ENCODE measurements at regions not wholly inside any gene's neighbourhood (a gene's known extent, or its start where the extent isn't known, plus 50 kb on each side); places are given as distances from the start of the nearest gene placed in this dataset.

DNA sequence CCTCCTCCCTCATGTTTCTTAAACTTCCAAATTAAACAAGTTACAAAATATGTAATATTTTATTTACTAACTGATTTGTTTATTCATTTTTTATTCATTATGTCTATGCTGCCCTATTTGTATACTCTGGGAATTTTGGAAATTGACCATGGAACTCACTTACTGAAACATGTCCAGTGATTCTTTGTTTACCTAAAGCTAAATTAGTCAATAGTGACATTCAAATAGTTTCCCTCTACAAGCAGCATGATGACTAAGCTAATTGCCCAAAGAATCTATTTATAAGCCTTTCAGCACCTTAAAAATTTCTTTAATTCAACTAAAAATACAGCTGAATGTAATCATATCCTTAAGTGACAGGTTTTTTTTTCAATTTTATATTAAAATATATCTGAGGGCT is 437.7 kb downstream of the SI start:
- ATAC-seq = no peak
- TF ChIP-seq RARB (CRISPR knock-in tag; IDR thresholded peaks at IDR 0.05) = no peak
- TF ChIP-seq TCF4 (CRISPR knock-in tag; IDR thresholded peaks at IDR 0.05; ENCODE audit: borderline replicate concordance) = no peak
- TF ChIP-seq ZFP3 (CRISPR knock-in tag; IDR thresholded peaks at IDR 0.05) = no peak
- TF ChIP-seq BACH2 (CRISPR knock-in tag; IDR thresholded peaks at IDR 0.05; ENCODE audit: borderline replicate concordance) = no peak
- no peak for TF ChIP-seq ZNF8 (CRISPR knock-in tag; IDR thresholded peaks at IDR 0.05)
- TF ChIP-seq ZC3H10 (CRISPR knock-in tag; IDR thresholded peaks at IDR 0.05) = no peak
- no peak for TF ChIP-seq ZNF70 (CRISPR knock-in tag; IDR thresholded peaks at IDR 0.05)
- TF ChIP-seq ESRRG (CRISPR knock-in tag; IDR thresholded peaks at IDR 0.05) = no peak
- no peak for TF ChIP-seq GLIS3 (CRISPR knock-in tag; IDR thresholded peaks at IDR 0.05)
- TF ChIP-seq ZFP30 (CRISPR knock-in tag; IDR thresholded peaks at IDR 0.05) = no peak
- TF ChIP-seq SNAI2 (CRISPR knock-in tag; IDR thresholded peaks at IDR 0.05) = no peak

DNA sequence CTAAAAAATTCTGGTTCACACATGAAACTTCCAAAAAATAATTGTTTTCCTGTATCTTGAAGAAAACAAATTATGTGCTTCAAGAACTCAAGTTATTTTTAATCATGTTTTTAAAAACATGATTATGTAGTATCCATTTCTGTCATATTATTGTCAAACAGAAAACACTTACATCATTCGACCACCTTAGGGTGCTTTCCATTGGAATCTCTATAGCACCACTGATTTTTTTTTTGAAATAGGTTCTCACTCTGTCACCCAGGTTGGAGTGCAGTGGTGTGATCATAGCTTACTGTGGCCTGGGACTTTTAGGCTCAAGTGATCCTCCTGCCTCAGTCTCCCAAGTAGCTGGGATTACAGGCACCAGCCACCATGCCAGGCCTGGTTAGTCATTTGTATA is 457.3 kb downstream of the SI start:
- ATAC-seq = no peak
- TF ChIP-seq GLIS3 (CRISPR knock-in tag; IDR thresholded peaks at IDR 0.05) (no peak), ZNF8 (CRISPR knock-in tag; IDR thresholded peaks at IDR 0.05) (no peak), ZFP30 (CRISPR knock-in tag; IDR thresholded peaks at IDR 0.05) (no peak), CSDC2 (CRISPR knock-in tag; IDR thresholded peaks at IDR 0.05) (no peak), TOX (CRISPR knock-in tag; IDR thresholded peaks at IDR 0.05; ENCODE audit: borderline replicate concordance) (no peak), RARB (CRISPR knock-in tag; IDR thresholded peaks at IDR 0.05) (no peak), ZNF565 (CRISPR knock-in tag; conservative IDR thresholded peaks at IDR 0.05; ENCODE audit: low read depth) (no peak), ZC3H10 (CRISPR knock-in tag; IDR thresholded peaks at IDR 0.05) (no peak), TSHZ2 (CRISPR knock-in tag; IDR thresholded peaks at IDR 0.05) (no peak), OSR1 (CRISPR knock-in tag; IDR thresholded peaks at IDR 0.05) (no peak)
- TF ChIP-seq, protein P1, sequence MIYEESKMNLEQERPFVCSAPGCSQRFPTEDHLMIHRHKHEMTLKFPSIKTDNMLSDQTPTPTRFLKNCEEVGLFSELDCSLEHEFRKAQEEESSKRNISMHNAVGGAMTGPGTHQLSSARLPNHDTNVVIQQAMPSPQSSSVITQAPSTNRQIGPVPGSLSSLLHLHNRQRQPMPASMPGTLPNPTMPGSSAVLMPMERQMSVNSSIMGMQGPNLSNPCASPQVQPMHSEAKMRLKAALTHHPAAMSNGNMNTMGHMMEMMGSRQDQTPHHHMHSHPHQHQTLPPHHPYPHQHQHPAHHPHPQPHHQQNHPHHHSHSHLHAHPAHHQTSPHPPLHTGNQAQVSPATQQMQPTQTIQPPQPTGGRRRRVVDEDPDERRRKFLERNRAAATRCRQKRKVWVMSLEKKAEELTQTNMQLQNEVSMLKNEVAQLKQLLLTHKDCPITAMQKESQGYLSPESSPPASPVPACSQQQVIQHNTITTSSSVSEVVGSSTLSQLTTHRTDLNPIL (CRISPR knock-in tag; IDR thresholded peaks at IDR 0.05; ENCODE audit: low read depth) = no peak

GRCh38 chr3:164620423-164620822 is 457.9 kb downstream of the SI start:
- TF ChIP-seq ZFP30 (CRISPR knock-in tag; IDR thresholded peaks at IDR 0.05) (no peak), ZNF8 (CRISPR knock-in tag; IDR thresholded peaks at IDR 0.05) (no peak), ESRRG (CRISPR knock-in tag; IDR thresholded peaks at IDR 0.05) (no peak)
- ATAC-seq = no peak

- TF ChIP-seq PATZ1 (CRISPR knock-in tag; IDR thresholded peaks at IDR 0.05; ENCODE audit: borderline replicate concordance) (no peak), TCF4 (CRISPR knock-in tag; IDR thresholded peaks at IDR 0.05; ENCODE audit: borderline replicate concordance) (peak; percentile 30; the same call in 1 of the 2 replicates)
These were observed 465.5 kb downstream of the SI start for GRCh38 chr3:164612751-164613150.

DNA sequence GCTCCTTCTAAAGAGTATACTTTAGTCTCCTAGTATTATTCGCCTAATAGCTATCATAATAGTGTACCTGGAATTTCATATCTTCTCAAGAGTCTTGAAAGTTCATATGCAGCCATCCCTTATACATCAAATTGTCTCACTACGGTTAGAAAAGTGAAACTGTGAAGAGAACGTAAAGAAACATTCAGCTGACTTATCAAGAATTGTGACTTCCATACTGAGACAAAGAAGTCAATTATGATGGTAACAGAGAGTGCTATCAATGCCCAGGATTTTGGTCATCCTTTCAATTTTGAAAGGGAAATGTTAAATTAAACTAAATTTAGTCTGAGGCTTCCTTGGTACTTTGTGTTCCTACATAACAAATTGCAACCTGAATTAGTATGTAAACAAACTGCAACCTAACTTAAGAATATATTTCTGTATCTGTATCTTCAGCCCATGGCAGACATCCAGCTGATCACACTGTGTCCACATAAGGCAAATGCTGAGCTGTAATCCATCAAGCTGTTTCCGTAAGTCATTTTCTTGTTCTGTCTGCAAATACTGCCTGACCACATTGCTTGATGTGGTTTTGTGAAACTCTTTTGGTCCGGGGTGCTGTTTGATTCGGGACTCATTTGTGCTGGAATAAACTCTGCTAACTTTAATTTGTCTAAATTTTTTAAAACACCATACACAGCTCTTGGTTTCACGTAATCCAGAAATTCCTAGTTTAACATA is 469.6 kb downstream of the SI start:
- TF ChIP-seq ISL1 (CRISPR knock-in tag; IDR thresholded peaks at IDR 0.05) (no peak), CSDC2 (CRISPR knock-in tag; IDR thresholded peaks at IDR 0.05) (no peak), ZNF70 (CRISPR knock-in tag; IDR thresholded peaks at IDR 0.05) (no peak), ZFP3 (CRISPR knock-in tag; IDR thresholded peaks at IDR 0.05) (no peak)
- no peak for ATAC-seq

More at GRCh38 chr3:164612751-164613150, 465.5 kb downstream of the SI start:
- ATAC-seq = no peak

- no peak for ATAC-seq
These were observed 473.6 kb downstream of the SI start for GRCh38 chr3:164604687-164605086.

More at GRCh38 chr3:164604687-164605086, 473.6 kb downstream of the SI start:
- no peak for TF ChIP-seq CSDC2 (CRISPR knock-in tag; IDR thresholded peaks at IDR 0.05)
- no peak for TF ChIP-seq TSHZ2 (CRISPR knock-in tag; IDR thresholded peaks at IDR 0.05)
- TF ChIP-seq, protein P1 (CRISPR knock-in tag; IDR thresholded peaks at IDR 0.05; ENCODE audit: low read depth) = no peak
- TF ChIP-seq ZFP3 (CRISPR knock-in tag; IDR thresholded peaks at IDR 0.05) = no peak
- TF ChIP-seq BACH2 (CRISPR knock-in tag; IDR thresholded peaks at IDR 0.05; ENCODE audit: borderline replicate concordance) = no peak
- TF ChIP-seq CSRNP3 (CRISPR knock-in tag; IDR thresholded peaks at IDR 0.05) = no peak
